HL-60 (cell line): ENCODE measurements at regions not wholly inside any gene's neighbourhood (a gene's known extent, or its start where the extent isn't known, plus 50 kb on each side); places are given as distances from the start of the nearest gene placed in this dataset.

ENCODE experiments used
- DNase-seq, 2 experiments: peaks; one replicate each; pipeline ENCODE4 v3.0.0-alpha.2; 2010 to 2020; ENCODE audit warnings: low read depth in 1 of 2, low spot score in 1 of 2
- H3K27ac ChIP-seq: fragments of 250-450 bp; sonication (Bioruptor Pico); replicated peaks from 2 replicates; pipeline ENCODE4 v1.5.1; 2020; ENCODE audit warnings: mild to moderate bottlenecking, moderate library complexity
- H3K27me3 ChIP-seq: fragments of 250-450 bp; sonication (Bioruptor Pico); 2 replicates; pipeline ENCODE4 v1.5.1; 2021; ENCODE audit warnings: mild to moderate bottlenecking, moderate library complexity; ENCODE audit not compliant: insufficient read depth, poor library complexity, severe bottlenecking
- H3K4me3 ChIP-seq: replicated peaks from 2 replicates; pipeline ENCODE4 v1.5.1; 2011; ENCODE audit warnings: mild to moderate bottlenecking, control low read depth, low read length; ENCODE audit not compliant: insufficient read depth
- CTCF ChIP-seq: IDR thresholded peaks from one replicate; pipeline ENCODE4 v1.5.1; 2011; ENCODE audit warnings: low read length, control low read depth, inconsistent platforms; ENCODE audit not compliant: insufficient read depth
- GABPA ChIP-seq: IDR thresholded peaks from 2 replicates; pipeline ENCODE4 v1.6.1; 2012; ENCODE audit warnings: low read depth
- POLR2AphosphoS5 ChIP-seq: IDR thresholded peaks from 2 replicates; pipeline ENCODE4 v1.6.1; 2012; ENCODE audit warnings: low read depth
- REST ChIP-seq: IDR thresholded peaks from 2 replicates; pipeline ENCODE4 v1.6.1; 2012; ENCODE audit warnings: low read depth; ENCODE audit not compliant: insufficient replicate concordance
- SPI1 ChIP-seq: IDR thresholded peaks from 2 replicates; pipeline ENCODE4 v1.6.1; 2012; ENCODE audit warnings: low read depth, mild to moderate bottlenecking, borderline replicate concordance

GRCh38 chr3:73215281-73215680 is 153.8 kb downstream of the EBLN2 start:
- DNase-seq = no peak
- Histone ChIP-seq H3K27ac (no peak overlapping the region), H3K27me3 (no peaks in the 10 kb centered on the region), H3K4me3 (no peak overlapping the region)
- no peak for TF ChIP-seq GABPA
- no peak for TF ChIP-seq SPI1
- TF ChIP-seq POLR2AphosphoS5 = no peak
- no peak for TF ChIP-seq CTCF

GRCh38 chr3:73215901-73216300 is 154.4 kb downstream of the EBLN2 start:
- DNase-seq = no peak
- H3K27me3 ChIP-seq = no peaks in the 10 kb centered on the region
- no peak overlapping the region for H3K4me3 ChIP-seq
- H3K27ac ChIP-seq = no peak overlapping the region
- TF ChIP-seq GABPA (no peak), REST (no peak), POLR2AphosphoS5 (no peak), SPI1 (no peak), CTCF (no peak)

- DNase-seq = no peak
- Histone ChIP-seq H3K27me3 (no peaks in the 10 kb centered on the region), H3K27ac (no peak overlapping the region), H3K4me3 (no peak overlapping the region)
- TF ChIP-seq SPI1 (no peak), REST (no peak), GABPA (no peak), POLR2AphosphoS5 (no peak), CTCF (no peak)
Observed at GRCh38 chr3:73216310-73216709, 154.9 kb downstream of the EBLN2 start.

GRCh38 chr3:73222126-73222525 is 160.7 kb downstream of the EBLN2 start:
- H3K27me3 ChIP-seq = no peaks in the 10 kb centered on the region
- no peak overlapping the region for H3K4me3 ChIP-seq
- TF ChIP-seq GABPA = no peak
- TF ChIP-seq CTCF = no peak
- no peak for TF ChIP-seq SPI1
- TF ChIP-seq REST = no peak
- no peak for TF ChIP-seq POLR2AphosphoS5
- H3K27ac ChIP-seq = no peak overlapping the region
- no peak for DNase-seq
